GM18909 (cell line): ENCODE measurements at regions not wholly inside any gene's neighbourhood (a gene's known extent, or its start where the extent isn't known, plus 50 kb on each side); places are given as distances from the start of the nearest gene placed in this dataset.

Source experiments
- ATAC-seq: cut with Tn5 transposase; IDR thresholded peaks from one replicate; pipeline ENCODE4 v1.9.1; 2021; ENCODE audit warnings: mild to moderate bottlenecking; ENCODE audit not compliant: unreplicated experiment, poor library complexity

DNA sequence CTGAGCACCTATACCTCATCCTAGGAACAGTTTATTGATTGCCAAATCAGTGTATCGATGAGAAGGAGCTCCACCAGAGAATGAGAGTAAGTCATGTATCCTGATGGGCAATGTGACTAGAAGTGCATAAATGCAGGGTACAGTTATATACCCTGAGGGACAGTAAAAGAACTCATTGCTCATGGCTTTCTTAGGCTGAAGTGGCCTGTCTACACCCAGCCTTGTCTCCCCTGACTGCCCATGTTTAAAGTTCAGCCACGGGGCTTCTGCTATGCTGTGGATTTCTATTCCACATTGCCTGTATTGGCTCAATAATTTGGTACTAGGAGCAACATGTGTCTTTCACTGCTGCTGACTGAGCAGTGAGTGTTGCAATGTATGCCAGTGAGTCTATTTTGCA lies 400.4 kb upstream of the IMPG1 start:
- no peak for ATAC-seq

DNA sequence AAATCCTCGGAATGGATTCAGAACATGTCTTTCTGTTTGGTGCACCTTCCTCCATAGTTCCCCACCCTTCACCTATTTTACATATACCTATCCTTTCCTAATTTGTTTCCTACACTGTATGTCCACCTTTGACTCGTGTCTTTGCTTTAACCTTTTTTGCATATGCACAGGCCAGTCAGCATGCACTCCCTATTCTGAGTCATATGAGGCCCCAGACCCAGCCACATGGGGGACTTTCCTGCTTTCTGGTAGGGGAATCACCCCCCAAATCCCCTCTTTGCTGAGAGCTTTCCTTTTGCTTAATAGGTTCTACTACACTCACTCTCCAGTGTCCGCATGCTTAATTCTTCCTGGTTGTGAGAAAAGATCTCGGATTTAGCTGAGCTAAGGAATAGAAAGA lies 393.8 kb upstream of the IMPG1 start:
- no peak for ATAC-seq

DNA sequence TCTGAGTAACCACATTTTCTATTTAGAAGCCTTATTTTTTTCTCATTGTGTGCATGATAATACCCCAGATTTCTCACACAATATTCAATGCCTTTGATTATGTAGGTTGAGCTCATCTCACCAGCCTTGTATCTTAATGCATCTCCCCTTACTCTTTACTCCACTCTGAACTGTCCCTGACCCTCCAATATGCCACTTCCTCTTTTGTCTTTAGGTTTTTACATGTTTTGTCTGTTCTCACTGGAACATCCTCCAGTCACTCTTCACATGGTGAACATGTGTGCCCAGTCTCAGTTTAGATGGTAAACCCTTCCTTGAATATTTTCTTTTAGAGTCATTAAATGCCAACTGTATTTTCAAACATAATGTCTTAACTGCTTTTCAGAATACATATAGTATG lies 392.9 kb upstream of the IMPG1 start:
- ATAC-seq: no peak

DNA sequence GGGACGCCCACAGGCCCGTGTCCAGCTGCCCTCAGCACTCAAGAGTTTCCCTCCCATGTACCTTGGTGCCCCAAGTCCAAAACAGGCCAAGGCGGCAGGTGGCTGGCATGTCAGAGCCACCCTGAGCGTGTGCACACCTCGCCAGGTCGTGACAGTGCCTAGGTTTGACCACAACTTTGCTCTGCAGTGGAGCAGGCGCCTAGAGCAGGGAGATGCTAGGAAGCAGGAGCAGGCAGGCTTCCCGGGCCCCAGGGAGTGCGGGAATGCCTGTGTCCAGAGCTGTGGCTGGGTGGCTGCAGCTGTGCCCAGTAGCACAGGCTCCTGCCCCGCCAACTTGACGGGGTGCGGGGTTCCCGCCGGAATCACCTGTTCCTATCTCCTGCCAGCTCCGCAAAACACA lies 380.8 kb upstream of the IMPG1 start:
- ATAC-seq: no peak

DNA sequence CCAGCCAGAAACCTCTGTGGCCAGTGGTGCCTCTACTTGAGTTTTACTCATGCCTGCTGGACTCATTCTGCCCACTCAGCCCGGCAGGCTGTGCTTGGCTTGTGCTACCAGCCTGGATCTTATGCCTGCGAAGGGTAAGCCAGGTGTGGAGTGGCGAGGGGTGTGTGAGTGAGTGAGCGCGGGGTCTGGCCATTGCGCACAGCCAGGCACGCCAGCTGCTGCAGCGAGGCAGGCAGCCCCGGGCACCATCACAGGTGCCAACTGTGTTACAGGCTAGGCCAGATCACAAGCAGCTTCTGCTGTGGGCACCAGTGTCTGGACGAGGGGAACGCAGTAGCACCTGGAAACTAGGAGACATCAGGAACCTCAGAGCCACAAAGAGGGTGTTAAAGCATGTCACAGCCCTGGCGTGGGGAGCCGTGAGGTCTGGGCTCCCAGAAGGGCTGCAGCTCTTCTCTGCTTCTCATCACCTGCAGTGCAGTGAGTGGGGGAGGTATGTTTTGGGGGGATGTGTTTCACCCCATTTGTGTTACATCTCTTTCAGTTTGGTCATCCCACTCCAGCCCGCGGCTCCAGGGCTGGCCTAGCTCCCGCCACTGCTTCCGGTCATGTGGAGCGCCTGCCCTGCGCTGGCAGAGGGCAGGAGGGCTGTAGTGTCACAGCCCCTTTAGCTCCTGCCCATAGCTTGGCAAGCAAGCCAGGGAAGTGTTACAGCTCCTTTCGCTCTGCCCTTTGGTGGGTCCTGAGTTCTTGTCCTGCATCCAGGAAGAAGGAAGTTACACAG lies 379.7 kb upstream of the IMPG1 start:
- ATAC-seq: no peak

DNA sequence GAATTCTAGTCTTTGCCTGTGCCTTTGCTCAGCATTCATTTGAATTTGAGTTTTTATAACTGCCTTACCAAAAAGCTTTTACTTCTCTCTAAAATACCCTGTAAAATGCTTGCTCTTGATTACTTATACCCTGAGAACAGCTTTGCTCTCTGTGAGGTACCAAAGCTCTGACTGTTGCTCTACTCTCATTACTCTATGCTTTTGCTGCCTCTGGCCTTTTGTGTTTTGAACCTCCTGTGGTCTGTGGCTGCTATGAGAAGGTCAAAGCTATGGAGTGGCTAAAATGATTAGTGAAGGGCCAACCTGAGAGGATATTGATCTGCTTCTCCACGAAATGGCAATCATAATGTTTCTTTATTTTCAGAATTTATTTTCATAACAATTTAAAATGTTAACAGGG lies 375.6 kb upstream of the IMPG1 start:
- no peak for ATAC-seq

DNA sequence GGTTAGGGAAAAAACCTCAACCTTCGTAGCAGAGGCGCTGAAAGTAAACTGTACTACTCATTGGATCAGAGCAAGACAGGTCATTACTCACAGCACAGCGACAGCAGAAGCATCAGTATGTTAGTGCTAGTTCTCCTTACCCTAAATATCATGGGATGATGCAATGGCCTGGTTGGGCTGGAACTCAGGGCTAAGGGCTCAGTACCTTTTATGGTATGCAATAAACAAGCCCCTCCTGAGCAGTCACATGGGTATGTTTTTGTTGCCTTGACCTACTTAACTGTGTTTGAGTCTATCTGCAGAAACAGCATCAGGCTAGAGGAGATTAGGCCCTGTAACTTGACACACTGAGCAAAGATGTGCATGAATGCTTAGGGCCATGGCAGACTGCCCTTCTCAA lies 369.4 kb upstream of the IMPG1 start:
- no peak for ATAC-seq

DNA sequence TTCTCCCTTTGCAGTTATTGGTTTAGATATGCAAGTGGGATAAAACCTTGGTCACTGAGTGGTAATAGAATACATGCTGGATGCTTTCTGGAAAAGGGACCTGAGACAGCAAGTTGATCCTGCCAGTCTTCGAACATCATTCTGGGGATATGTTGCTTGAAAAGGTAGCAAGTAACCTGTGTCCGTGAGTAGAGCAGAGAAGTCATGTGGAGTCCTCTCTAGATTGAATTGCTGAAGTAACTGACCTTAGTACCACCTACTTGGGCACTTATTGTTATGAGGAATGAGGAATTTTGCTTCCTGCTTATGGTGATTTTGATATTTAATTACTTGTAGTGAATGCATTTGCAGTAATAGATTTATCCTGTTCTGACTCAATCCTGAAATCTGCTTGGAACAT lies 367.3 kb upstream of the IMPG1 start:
- no peak for ATAC-seq

DNA sequence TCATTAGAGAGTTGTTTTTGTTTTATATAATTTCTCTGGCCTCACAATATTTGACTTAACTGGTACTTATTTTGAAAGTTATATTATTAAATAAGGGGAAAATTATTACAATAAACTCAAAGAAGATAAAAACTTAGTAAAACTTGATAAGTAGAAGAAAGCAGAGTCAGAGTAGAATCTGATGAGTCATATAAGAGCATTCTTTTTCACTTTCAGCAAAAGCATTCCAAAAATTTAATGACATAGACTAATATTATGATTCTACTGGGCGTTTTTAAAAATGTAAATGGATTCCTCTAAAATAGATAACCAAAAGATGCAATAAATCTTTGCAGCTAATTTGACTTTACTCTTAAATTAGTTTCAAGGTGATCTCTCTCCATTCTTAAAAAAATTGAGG lies 366.3 kb upstream of the IMPG1 start:
- no peak for ATAC-seq

DNA sequence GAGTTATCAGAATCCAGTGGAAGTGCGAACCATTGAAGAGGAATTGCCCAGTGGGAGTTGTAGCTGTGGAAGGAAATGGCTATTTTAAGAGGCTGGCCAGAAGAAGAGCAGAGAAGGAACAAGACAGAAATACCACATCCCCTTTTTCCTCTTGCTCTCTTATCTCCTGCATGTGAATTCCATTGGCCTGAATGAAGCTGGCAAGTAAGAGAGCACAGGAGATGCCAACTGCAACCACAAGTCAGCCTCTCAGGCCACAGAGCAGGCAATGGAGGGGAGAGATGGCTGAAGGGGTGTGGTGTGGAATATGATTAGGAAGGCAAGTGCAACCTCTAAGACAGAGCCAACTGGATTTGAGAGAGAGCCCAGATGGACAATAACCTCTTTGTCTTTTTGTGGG lies 362.7 kb upstream of the IMPG1 start:
- ATAC-seq: no peak

DNA sequence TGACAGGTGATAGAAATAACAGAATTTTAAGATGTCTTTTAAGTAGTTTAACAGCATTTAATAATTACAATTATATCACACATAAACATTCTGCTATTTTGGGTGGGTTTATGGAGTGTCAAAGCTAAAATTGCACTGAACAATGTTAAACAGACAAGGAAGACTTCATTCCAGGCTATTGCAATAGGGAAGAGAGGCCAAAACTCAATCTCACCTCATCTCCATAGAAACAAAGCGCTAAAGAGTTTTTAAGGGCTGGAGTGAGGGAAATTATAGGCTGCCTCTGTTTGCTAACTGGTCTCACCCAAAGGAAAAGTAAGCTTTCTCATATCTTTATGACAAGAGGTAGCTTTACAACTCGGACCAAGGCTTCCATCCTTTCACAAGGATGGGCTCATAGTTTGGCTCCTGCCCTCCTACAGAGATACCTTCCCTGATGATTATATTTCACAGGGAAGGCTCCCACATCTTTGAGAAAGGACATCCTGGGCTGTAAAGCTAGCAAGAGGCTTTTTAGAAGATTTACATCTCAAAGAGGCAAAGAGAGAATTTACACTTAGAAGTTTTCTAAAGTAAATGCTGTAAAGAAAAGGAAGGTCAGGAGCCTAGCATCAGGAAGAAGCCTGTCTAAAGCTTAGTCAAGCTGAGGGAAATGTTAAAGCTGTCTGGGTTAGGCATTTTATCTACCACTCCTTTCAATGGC lies 350.2 kb upstream of the IMPG1 start:
- no peak for ATAC-seq

DNA sequence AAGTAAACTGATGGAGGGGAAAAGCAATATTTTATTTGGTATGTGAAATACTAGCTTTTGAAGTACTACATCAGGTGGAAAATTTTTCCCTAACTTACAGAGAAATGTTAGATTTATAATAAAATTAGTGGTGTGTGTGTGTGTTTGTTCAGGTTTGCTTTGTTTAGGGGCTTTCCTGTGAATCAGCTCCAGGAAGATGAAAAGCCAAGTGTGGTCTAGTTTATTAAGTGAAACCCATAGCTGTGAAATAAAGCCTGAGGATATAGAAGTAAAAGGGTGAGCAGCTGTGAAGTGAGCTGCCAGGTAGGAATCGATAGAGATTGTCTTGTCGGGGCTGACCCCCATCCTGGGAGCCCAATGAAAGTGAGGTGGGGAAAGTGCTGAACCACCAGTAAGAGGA lies 347.6 kb upstream of the IMPG1 start:
- no peak for ATAC-seq

DNA sequence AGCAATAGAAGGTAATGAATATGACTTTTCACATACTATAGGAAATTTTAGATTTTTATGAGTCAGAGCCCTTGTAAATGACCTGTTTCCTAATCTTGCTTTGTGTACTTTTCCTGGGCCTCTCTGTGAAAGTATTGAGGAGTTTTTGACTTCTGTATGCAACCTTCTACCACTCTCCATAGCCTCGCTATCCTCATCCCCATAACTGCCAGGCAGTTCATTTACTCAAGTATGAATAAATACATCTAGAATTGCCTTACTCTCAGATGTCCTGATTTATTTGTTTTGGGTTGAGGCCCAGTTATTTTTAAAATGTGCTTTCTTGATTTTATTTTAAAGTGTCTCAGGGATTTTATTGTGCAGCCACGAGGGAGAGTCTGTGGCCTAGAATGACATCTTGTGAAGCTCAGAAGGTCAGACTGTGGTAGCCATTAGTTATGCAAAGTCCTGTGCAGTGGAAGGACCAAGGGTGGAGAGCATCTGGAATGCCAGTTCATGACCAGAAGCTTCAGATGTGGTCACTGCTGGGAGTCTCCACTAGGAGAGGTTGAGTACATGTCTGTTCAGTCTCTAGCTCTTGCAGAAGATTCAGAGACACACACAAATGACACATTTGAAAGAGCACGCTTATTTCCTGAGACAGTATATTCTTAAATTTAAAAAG lies 346.2 kb upstream of the IMPG1 start:
- ATAC-seq: no peak

DNA sequence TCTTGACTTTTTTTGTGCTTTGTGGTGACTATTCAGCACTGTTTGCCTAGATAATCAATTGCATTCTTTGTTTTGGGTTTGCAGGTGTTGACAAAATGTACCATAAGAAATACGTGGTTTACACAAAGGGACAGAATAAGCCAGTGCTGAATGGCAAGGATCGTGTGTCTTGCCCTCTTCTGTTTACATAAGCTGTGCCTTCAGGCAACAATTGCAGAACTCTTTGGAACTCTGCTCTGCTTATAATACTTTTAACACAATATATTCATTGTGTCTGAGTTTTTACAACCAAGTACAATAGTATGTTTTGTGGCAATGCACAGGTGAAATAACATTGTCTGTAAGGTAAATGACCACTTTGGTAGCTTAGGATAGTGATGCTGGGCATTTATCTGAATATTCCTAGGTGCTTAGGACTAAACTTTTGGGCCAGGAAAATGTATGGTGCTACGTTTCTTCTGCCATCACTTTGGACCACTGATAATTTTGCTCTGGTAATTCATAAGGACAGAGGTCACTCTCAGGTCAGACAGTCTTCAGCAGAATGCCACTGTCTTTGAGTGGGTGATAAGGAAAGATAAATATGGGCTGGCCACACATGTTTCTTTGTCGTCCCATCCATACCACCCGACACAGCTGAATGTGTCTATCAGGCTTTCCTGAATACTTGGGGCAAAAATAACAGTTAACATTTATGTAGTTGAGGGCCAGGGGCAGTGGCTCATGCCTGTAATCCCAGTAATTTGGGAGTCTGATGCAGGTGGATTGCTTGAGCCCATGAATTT lies 344.6 kb upstream of the IMPG1 start:
- no peak for ATAC-seq

DNA sequence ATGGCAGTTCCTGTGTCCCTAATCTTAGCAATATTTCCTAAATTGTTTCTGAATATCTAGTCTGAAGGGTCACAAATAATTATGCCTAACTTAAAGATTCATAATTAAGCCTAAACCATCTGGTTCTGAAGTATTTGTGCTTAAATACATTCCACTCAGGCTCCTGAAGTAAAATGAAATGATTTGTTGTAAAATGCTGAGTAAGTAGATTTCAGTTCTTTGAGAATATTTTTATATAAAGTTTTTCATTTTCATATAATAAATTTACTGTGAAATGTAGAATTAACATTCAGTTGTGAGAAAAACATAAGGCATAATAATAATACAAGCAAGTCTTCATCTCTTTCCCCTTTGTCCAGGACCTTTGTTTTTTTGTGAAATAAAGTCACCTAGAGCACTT lies 330.6 kb upstream of the IMPG1 start:
- no peak for ATAC-seq

DNA sequence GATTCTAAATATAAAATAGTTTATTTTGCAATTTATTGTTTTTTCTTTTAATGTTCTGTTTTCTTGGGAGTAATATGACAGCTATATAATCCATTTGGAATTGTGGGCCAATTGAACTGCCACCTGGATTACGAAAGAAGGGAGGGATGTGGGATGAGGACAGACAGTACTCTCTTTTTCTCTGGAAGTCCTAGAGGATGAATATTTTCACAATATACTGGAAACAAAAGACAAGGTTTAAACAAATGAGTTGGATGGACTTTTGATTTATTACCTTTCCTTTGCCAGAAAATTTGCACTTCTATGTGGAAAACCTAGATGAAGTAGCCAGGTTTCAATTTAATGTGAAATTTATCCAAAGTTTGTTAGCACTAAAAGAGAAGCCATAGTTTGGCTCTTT lies 325.5 kb upstream of the IMPG1 start:
- no peak for ATAC-seq

DNA sequence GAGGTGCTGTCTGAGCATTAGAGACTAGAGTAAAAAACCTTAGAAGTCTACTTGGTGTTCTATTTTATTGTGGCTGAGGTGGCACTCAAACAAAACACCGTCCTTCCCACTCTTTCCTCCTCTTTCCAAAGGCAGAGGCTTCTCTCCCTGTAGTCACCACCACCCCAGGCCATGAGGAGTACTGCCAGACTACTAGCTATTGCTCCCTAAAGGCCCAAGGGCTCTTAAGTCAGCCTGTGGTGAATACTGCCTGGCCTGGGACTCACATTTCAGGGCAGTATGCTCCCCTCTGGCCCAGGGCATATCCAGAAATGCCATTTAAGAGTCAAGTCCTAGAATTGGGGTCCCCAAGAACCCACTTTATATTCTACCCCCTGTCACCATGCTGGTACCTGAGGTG lies 309.7 kb upstream of the IMPG1 start:
- no peak for ATAC-seq

DNA sequence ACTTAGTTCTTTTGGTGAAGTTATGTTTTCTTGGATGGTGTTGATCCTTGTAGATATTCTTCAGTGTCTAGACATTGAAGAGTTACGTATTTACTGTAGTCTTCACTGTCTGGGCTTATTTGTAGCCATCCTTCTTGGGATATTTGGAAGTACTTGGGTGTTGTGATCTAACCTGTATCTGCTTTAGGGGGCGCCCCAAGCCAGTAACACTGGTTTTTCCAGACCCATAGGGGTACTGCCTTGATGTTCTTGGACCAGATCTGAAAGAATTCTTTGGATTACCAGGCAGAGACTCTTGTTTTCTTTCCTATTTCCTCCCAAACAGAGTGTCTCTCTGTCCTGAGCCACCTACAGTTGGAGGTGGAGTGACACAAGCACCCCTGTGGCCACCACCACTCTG lies 309.1 kb upstream of the IMPG1 start:
- ATAC-seq: no peak

DNA sequence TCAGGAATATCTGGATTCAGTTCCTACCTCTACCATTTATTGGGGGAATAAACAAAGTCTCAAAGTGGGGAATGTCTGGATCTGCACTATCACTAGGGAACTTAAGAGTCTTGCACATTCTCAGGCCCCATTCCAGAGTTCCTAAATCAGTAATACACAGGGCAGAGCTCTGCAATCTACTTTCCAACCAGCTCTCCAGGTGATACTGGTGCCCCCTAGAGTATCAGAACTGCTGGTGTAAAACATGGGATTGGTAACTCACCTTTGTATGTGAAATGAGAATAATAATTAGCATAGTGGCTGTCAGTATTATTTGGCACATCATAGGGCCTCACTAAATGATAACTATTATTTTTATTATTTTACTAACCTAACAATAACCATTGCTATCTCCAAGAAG lies 278.8 kb upstream of the IMPG1 start:
- ATAC-seq: no peak

DNA sequence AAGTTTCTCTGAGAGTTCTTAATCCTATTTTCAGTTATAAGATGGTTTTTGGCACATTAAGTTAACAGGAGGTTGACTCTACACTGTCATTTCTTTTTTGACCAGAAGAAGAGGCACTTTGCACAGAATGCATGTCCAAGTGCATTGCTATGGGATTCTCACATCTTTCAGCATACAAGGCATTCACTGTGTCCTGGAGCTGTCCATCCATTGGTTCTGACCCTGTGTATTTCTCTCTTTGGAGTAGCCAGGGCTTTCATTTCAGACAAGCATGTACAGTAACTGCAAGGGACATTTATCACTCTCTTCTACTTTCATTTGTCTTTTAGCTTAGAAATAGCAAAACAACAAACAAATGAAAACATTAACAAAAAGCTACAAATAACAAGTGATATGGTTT lies 275.1 kb upstream of the IMPG1 start:
- no peak for ATAC-seq

DNA sequence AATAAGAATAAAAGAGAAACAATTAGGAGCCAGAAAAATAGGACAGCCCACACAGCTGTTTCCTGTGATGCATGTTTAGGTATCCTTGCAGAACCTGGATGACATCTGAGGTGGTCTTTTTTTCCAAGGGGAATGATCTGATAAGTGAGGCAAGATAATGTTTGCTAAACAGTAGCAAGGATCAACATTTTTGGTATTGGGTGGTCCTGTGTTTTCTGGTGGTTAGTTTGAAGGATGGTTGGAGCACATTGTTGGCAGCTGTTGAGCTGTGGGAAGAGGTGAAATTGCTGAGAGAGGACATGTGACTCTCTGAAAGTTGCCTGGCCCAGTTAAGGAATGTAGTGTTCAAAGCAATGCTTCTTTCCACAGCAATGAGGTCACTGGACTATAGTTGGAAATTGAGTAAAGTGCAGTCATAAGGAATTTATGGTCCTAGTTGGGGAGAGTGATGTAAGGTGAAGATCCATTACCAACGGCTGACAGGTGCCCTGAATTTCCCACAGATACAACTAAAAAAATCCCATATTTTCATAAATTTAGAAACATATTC lies 270.2 kb upstream of the IMPG1 start:
- no peak for ATAC-seq
